ENCODE measurements at regions not wholly inside any gene's neighbourhood (a gene's known extent, or its start where the extent isn't known, plus 50 kb on each side); places are given as distances from the start of the nearest gene placed in this dataset.

DNA sequence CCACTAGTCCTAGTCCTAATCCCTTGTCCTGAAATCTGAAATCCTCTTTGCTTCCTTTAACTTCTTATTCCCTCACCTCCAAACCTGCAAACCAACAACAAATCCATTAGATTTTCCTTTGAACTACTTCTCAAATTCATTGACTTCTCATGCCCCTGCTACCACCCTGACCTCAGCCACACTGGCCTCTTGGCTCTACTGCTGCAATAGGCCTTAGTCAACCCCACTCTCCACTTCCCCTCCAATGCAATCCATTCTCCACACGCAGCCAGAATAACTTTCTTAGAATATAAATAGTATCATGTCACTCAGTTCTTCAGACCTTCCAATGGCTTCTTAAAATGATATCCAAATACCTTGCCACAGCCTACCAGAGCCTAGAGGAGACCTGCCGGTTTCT is 131.1 kb upstream of the GADL1 start:
- no peak overlapping the region for H3K9ac ChIP-seq (ENCODE audit: low read length)
- H2BK15ac ChIP-seq (ENCODE audit: low read depth, poor library complexity, severe bottlenecking): no peak overlapping the region
- DNase-seq: no peak
- H3K27me3 ChIP-seq (ENCODE audit: control insufficient read depth in 1 of 2, insufficient read depth in 1 of 2, low read length in 2 of 2): no peaks in the 10 kb centered on the region
- H2BK120ac ChIP-seq (ENCODE audit: low read depth, low read length): no peak overlapping the region
- no peak overlapping the region for H3K4me3 ChIP-seq (ENCODE audit: insufficient read depth in 1 of 2, low read depth in 1 of 2, low read length in 2 of 2)
- H3K36me3 ChIP-seq (ENCODE audit: control insufficient read depth in 1 of 2, insufficient read depth in 2 of 2, low read depth in 1 of 2, low read length in 2 of 2): no peaks in the 10 kb centered on the region
- no peak overlapping the region for H3K4ac ChIP-seq (ENCODE audit: low read depth in 1 of 2, low read length in 2 of 2)
- no peak overlapping the region for H2AFZ ChIP-seq (ENCODE audit: low read depth, low read length)
- H3K23ac ChIP-seq (ENCODE audit: low read length in 2 of 2): no peak overlapping the region
- peaks cover 28% of the 10 kb centered on the region for H3K9me3 ChIP-seq (ENCODE audit: control insufficient read depth, low read length)
- 94% methylated on average over 2 of the region's 2 CpGs for WGBS
- no peaks in the 10 kb centered on the region for H3K79me1 ChIP-seq (replicated peaks; ENCODE audit: low read length, poor library complexity, severe bottlenecking)
- no peak overlapping the region for H3K14ac ChIP-seq (ENCODE audit: low read length in 2 of 2)
- no peak overlapping the region for H4K8ac ChIP-seq (ENCODE audit: low read length)
- no peak overlapping the region for H4K91ac ChIP-seq (ENCODE audit: low read length)
- no peak overlapping the region for H2AK5ac ChIP-seq (ENCODE audit: low read length, severe bottlenecking)
- no peak overlapping the region for H2BK5ac ChIP-seq (ENCODE audit: low read depth, low read length, poor library complexity, severe bottlenecking)
- H2BK12ac ChIP-seq (ENCODE audit: low read length in 2 of 2): no peak overlapping the region
- H3K18ac ChIP-seq (ENCODE audit: low read depth in 1 of 2, low read length in 2 of 2): no peak overlapping the region
- H3K4me2 ChIP-seq (ENCODE audit: low read length, poor library complexity, severe bottlenecking): no peak overlapping the region
- H3K27ac ChIP-seq (ENCODE audit: low read length, poor library complexity, severe bottlenecking): no peak overlapping the region
- H3K4me1 ChIP-seq (ENCODE audit: control insufficient read depth, insufficient read depth, low read depth, low read length): no peaks in the 10 kb centered on the region

GRCh38 chr3:31027191-31027761 is 132.8 kb upstream of the GADL1 start:
- no peaks in the 10 kb centered on the region for H3K27me3 ChIP-seq (ENCODE audit: control insufficient read depth in 1 of 2, insufficient read depth in 1 of 2, low read length in 2 of 2)
- no peak overlapping the region for H3K4ac ChIP-seq (ENCODE audit: low read depth in 1 of 2, low read length in 2 of 2)
- WGBS: 100% methylated on average over 1 of the region's 1 CpG
- DNase-seq: no peak
- no peak overlapping the region for H2AFZ ChIP-seq (ENCODE audit: low read depth, low read length)
- no peak overlapping the region for H3K4me2 ChIP-seq (ENCODE audit: low read length, poor library complexity, severe bottlenecking)
- no peak overlapping the region for H2BK120ac ChIP-seq (ENCODE audit: low read depth, low read length)
- H4K8ac ChIP-seq (ENCODE audit: low read length): no peak overlapping the region
- H3K23ac ChIP-seq (ENCODE audit: low read length in 2 of 2): no peak overlapping the region
- H3K14ac ChIP-seq (ENCODE audit: low read length in 2 of 2): no peak overlapping the region
- H3K4me3 ChIP-seq (ENCODE audit: insufficient read depth in 1 of 2, low read depth in 1 of 2, low read length in 2 of 2): no peak overlapping the region
- no peaks in the 10 kb centered on the region for H3K36me3 ChIP-seq (ENCODE audit: control insufficient read depth in 1 of 2, insufficient read depth in 2 of 2, low read depth in 1 of 2, low read length in 2 of 2)
- H2BK12ac ChIP-seq (ENCODE audit: low read length in 2 of 2): no peak overlapping the region
- no peak overlapping the region for H2BK15ac ChIP-seq (ENCODE audit: low read depth, poor library complexity, severe bottlenecking)
- H3K79me1 ChIP-seq (replicated peaks; ENCODE audit: low read length, poor library complexity, severe bottlenecking): no peaks in the 10 kb centered on the region
- no peak overlapping the region for H3K18ac ChIP-seq (ENCODE audit: low read depth in 1 of 2, low read length in 2 of 2)
- H3K4me1 ChIP-seq (ENCODE audit: control insufficient read depth, insufficient read depth, low read depth, low read length): no peaks in the 10 kb centered on the region
- H3K9me3 ChIP-seq (ENCODE audit: control insufficient read depth, low read length): peaks cover 28% of the 10 kb centered on the region
- no peak overlapping the region for H4K91ac ChIP-seq (ENCODE audit: low read length)
- no peak overlapping the region for H3K9ac ChIP-seq (ENCODE audit: low read length)
- no peak overlapping the region for H2BK5ac ChIP-seq (ENCODE audit: low read depth, low read length, poor library complexity, severe bottlenecking)
- no peak overlapping the region for H2AK5ac ChIP-seq (ENCODE audit: low read length, severe bottlenecking)
- H3K27ac ChIP-seq (ENCODE audit: low read length, poor library complexity, severe bottlenecking): no peak overlapping the region

- Histone ChIP-seq H3K4me2 (ENCODE audit: low read length, poor library complexity, severe bottlenecking) (no peak overlapping the region), H2AK5ac (ENCODE audit: low read length, severe bottlenecking) (no peak overlapping the region), H3K9me3 (ENCODE audit: control insufficient read depth, low read length) (peaks cover 28% of the 10 kb centered on the region), H4K91ac (ENCODE audit: low read length) (no peak overlapping the region), H3K4me3 (ENCODE audit: insufficient read depth in 1 of 2, low read depth in 1 of 2, low read length in 2 of 2) (no peak overlapping the region), H3K4ac (ENCODE audit: low read depth in 1 of 2, low read length in 2 of 2) (no peak overlapping the region), H2BK15ac (ENCODE audit: low read depth, poor library complexity, severe bottlenecking) (no peak overlapping the region), H2BK5ac (ENCODE audit: low read depth, low read length, poor library complexity, severe bottlenecking) (no peak overlapping the region), H3K79me1 (replicated peaks; ENCODE audit: low read length, poor library complexity, severe bottlenecking) (no peaks in the 10 kb centered on the region), H3K18ac (ENCODE audit: low read depth in 1 of 2, low read length in 2 of 2) (no peak overlapping the region), H3K9ac (ENCODE audit: low read length) (no peak overlapping the region), H3K23ac (ENCODE audit: low read length in 2 of 2) (no peak overlapping the region), H3K4me1 (ENCODE audit: control insufficient read depth, insufficient read depth, low read depth, low read length) (no peaks in the 10 kb centered on the region), H2BK120ac (ENCODE audit: low read depth, low read length) (no peak overlapping the region), H3K14ac (ENCODE audit: low read length in 2 of 2) (no peak overlapping the region), H2BK12ac (ENCODE audit: low read length in 2 of 2) (no peak overlapping the region), H4K8ac (ENCODE audit: low read length) (no peak overlapping the region), H3K27ac (ENCODE audit: low read length, poor library complexity, severe bottlenecking) (no peak overlapping the region), H3K27me3 (ENCODE audit: control insufficient read depth in 1 of 2, insufficient read depth in 1 of 2, low read length in 2 of 2) (no peaks in the 10 kb centered on the region), H2AFZ (ENCODE audit: low read depth, low read length) (no peak overlapping the region), H3K36me3 (ENCODE audit: control insufficient read depth in 1 of 2, insufficient read depth in 2 of 2, low read depth in 1 of 2, low read length in 2 of 2) (no peaks in the 10 kb centered on the region)
- DNase-seq: no peak
- 100% methylated on average over 1 of the region's 2 CpGs for WGBS
These were observed 133.5 kb upstream of the GADL1 start for GRCh38 chr3:31027914-31028313.

DNA sequence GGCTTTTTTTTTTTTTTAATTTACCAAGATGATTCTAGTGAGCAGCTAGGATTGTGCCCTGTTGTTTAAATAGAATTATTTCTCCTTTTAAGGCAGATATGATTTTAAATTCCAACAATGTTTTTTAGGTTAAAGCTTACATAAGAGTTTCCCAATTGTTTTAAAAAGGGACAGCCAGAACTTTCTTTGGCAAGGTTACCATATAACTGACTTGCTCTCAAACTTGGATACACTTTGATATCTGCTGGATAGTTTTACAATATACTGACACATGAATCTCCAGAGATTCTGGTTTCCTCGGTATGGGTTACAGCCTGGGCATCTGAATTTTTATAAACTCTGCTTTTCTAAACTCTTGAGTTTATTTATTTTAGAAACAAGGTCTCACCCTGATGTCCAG is 134.3 kb upstream of the GADL1 start:
- no peaks in the 10 kb centered on the region for H3K4me1 ChIP-seq (ENCODE audit: control insufficient read depth, insufficient read depth, low read depth, low read length)
- no peak overlapping the region for H4K8ac ChIP-seq (ENCODE audit: low read length)
- H3K27ac ChIP-seq (ENCODE audit: low read length, poor library complexity, severe bottlenecking): no peak overlapping the region
- no peak overlapping the region for H2BK5ac ChIP-seq (ENCODE audit: low read depth, low read length, poor library complexity, severe bottlenecking)
- DNase-seq: no peak
- H2BK12ac ChIP-seq (ENCODE audit: low read length in 2 of 2): no peak overlapping the region
- WGBS: no CpG with 5 or more reads among the region's 1 CpG
- H3K27me3 ChIP-seq (ENCODE audit: control insufficient read depth in 1 of 2, insufficient read depth in 1 of 2, low read length in 2 of 2): no peaks in the 10 kb centered on the region
- H3K36me3 ChIP-seq (ENCODE audit: control insufficient read depth in 1 of 2, insufficient read depth in 2 of 2, low read depth in 1 of 2, low read length in 2 of 2): no peaks in the 10 kb centered on the region
- no peak overlapping the region for H2AFZ ChIP-seq (ENCODE audit: low read depth, low read length)
- H4K91ac ChIP-seq (ENCODE audit: low read length): no peak overlapping the region
- H3K4me3 ChIP-seq (ENCODE audit: insufficient read depth in 1 of 2, low read depth in 1 of 2, low read length in 2 of 2): no peak overlapping the region
- no peak overlapping the region for H3K14ac ChIP-seq (ENCODE audit: low read length in 2 of 2)
- H2BK15ac ChIP-seq (ENCODE audit: low read depth, poor library complexity, severe bottlenecking): no peak overlapping the region
- no peak overlapping the region for H3K4ac ChIP-seq (ENCODE audit: low read depth in 1 of 2, low read length in 2 of 2)
- H2AK5ac ChIP-seq (ENCODE audit: low read length, severe bottlenecking): no peak overlapping the region
- H3K18ac ChIP-seq (ENCODE audit: low read depth in 1 of 2, low read length in 2 of 2): no peak overlapping the region
- H3K9me3 ChIP-seq (ENCODE audit: control insufficient read depth, low read length): peaks cover 28% of the 10 kb centered on the region
- H3K23ac ChIP-seq (ENCODE audit: low read length in 2 of 2): no peak overlapping the region
- H3K4me2 ChIP-seq (ENCODE audit: low read length, poor library complexity, severe bottlenecking): no peak overlapping the region
- H3K9ac ChIP-seq (ENCODE audit: low read length): no peak overlapping the region
- no peaks in the 10 kb centered on the region for H3K79me1 ChIP-seq (replicated peaks; ENCODE audit: low read length, poor library complexity, severe bottlenecking)
- H2BK120ac ChIP-seq (ENCODE audit: low read depth, low read length): no peak overlapping the region
